ENCODE measurements at regions not wholly inside any gene's neighbourhood (a gene's known extent, or its start where the extent isn't known, plus 50 kb on each side); places are given as distances from the start of the nearest gene placed in this dataset.

GRCh38 chr6:101015541-101015940 is 134.4 kb upstream of the ASCC3 start:
- POLR2A ChIA-PET = no interaction called here
- CTCF ChIA-PET = no interaction called here
- no peak overlapping the region for H3K4me3 Mint-ChIP-seq (ENCODE audit: unreplicated experiment)
- no peaks in the 10 kb centered on the region for H3K36me3 ChIP-seq (ENCODE audit: control insufficient read depth, insufficient read depth, low read length)
- no peaks in the 10 kb centered on the region for H3K9me3 ChIP-seq
- intact Hi-C loops (cut with micrococcal nuclease; ENCODE audit: unreplicated experiment) = no loop called here
- H3K27me3 Mint-ChIP-seq (ENCODE audit: insufficient read depth, unreplicated experiment) = no peaks in the 10 kb centered on the region
- no peak overlapping the region for H3K4me3 ChIP-seq (ENCODE audit: low read depth, low read length)
- H3K27ac Mint-ChIP-seq (ENCODE audit: unreplicated experiment) = no peak overlapping the region
- no peaks in the 10 kb centered on the region for H3K9me3 Mint-ChIP-seq (ENCODE audit: unreplicated experiment)
- no peaks in the 10 kb centered on the region for H3K36me3 Mint-ChIP-seq (ENCODE audit: insufficient read depth, unreplicated experiment)
- DNase-seq = no peak
- BruUV-seq (replicated peaks) = no TSS peak
- no peaks in the 10 kb centered on the region for H3K27me3 ChIP-seq (replicated peaks; ENCODE audit: control insufficient read depth, insufficient read depth, low read length)
- H3K4me1 Mint-ChIP-seq (ENCODE audit: low read depth, unreplicated experiment) = no peaks in the 10 kb centered on the region
- no peak for TF ChIP-seq CTCF (IDR thresholded peaks at IDR 0.05; ENCODE audit: insufficient read depth in 1 of 2, low read depth in 1 of 2, low read length in 1 of 2, severe bottlenecking in 1 of 2, unreplicated experiment in 1 of 2)
- H3K4me1 ChIP-seq = no peaks in the 10 kb centered on the region

- Mint-ChIP-seq H3K27ac (ENCODE audit: unreplicated experiment) (no peak overlapping the region), H3K9me3 (ENCODE audit: unreplicated experiment) (no peaks in the 10 kb centered on the region), H3K36me3 (ENCODE audit: insufficient read depth, unreplicated experiment) (no peaks in the 10 kb centered on the region), H3K4me1 (ENCODE audit: low read depth, unreplicated experiment) (no peaks in the 10 kb centered on the region), H3K4me3 (ENCODE audit: unreplicated experiment) (no peak overlapping the region), H3K27me3 (ENCODE audit: insufficient read depth, unreplicated experiment) (no peaks in the 10 kb centered on the region)
- TF ChIP-seq CTCF (IDR thresholded peaks at IDR 0.05; ENCODE audit: insufficient read depth in 1 of 2, low read depth in 1 of 2, low read length in 1 of 2, severe bottlenecking in 1 of 2, unreplicated experiment in 1 of 2) = no peak
- Histone ChIP-seq H3K36me3 (ENCODE audit: control insufficient read depth, insufficient read depth, low read length) (no peaks in the 10 kb centered on the region), H3K9me3 (no peaks in the 10 kb centered on the region), H3K27me3 (replicated peaks; ENCODE audit: control insufficient read depth, insufficient read depth, low read length) (no peaks in the 10 kb centered on the region), H3K4me1 (no peaks in the 10 kb centered on the region), H3K4me3 (ENCODE audit: low read depth, low read length) (no peak overlapping the region)
- intact Hi-C loops (cut with micrococcal nuclease; ENCODE audit: unreplicated experiment) = no loop called here
- no peak for DNase-seq
- no TSS peak for BruUV-seq (replicated peaks)
- CTCF ChIA-PET = no interaction called here
- POLR2A ChIA-PET = no interaction called here
These were observed 135.0 kb upstream of the ASCC3 start for GRCh38 chr6:101016163-101016562.

GRCh38 chr6:101018157-101018556 is 137.0 kb upstream of the ASCC3 start:
- Mint-ChIP-seq H3K27ac (ENCODE audit: unreplicated experiment) (no peak overlapping the region), H3K4me3 (ENCODE audit: unreplicated experiment) (no peak overlapping the region), H3K36me3 (ENCODE audit: insufficient read depth, unreplicated experiment) (no peaks in the 10 kb centered on the region), H3K9me3 (ENCODE audit: unreplicated experiment) (no peaks in the 10 kb centered on the region), H3K4me1 (ENCODE audit: low read depth, unreplicated experiment) (no peaks in the 10 kb centered on the region), H3K27me3 (ENCODE audit: insufficient read depth, unreplicated experiment) (no peaks in the 10 kb centered on the region)
- Histone ChIP-seq H3K4me1 (no peaks in the 10 kb centered on the region), H3K27me3 (replicated peaks; ENCODE audit: control insufficient read depth, insufficient read depth, low read length) (no peaks in the 10 kb centered on the region), H3K36me3 (ENCODE audit: control insufficient read depth, insufficient read depth, low read length) (no peaks in the 10 kb centered on the region), H3K4me3 (ENCODE audit: low read depth, low read length) (no peak overlapping the region), H3K9me3 (no peaks in the 10 kb centered on the region)
- DNase-seq = no peak
- intact Hi-C loops (cut with micrococcal nuclease; ENCODE audit: unreplicated experiment) = no loop called here
- POLR2A ChIA-PET = no interaction called here
- BruUV-seq (replicated peaks) = no TSS peak
- TF ChIP-seq CTCF (IDR thresholded peaks at IDR 0.05; ENCODE audit: insufficient read depth in 1 of 2, low read depth in 1 of 2, low read length in 1 of 2, severe bottlenecking in 1 of 2, unreplicated experiment in 1 of 2) = no peak
- CTCF ChIA-PET = no interaction called here

Measured in Caco-2 (cell line).